ENCODE measurements at regions not wholly inside any gene's neighbourhood (a gene's known extent, or its start where the extent isn't known, plus 50 kb on each side); places are given as distances from the start of the nearest gene placed in this dataset.

GRCh38 chr6:15061180-15061641 is 184.7 kb upstream of the JARID2 start:
- Mint-ChIP-seq H3K27me3 (ENCODE audit: low read depth, unreplicated experiment) (no peaks in the 10 kb centered on the region), H3K4me1 (ENCODE audit: low read depth, unreplicated experiment) (peaks cover 13% of the 10 kb centered on the region), H3K9me3 (ENCODE audit: unreplicated experiment) (no peaks in the 10 kb centered on the region), H3K4me3 (ENCODE audit: unreplicated experiment) (no peak overlapping the region), H3K27ac (ENCODE audit: unreplicated experiment) (no peak overlapping the region), H3K36me3 (ENCODE audit: low read depth, unreplicated experiment) (no peaks in the 10 kb centered on the region)
- Histone ChIP-seq H3K4me1 (ENCODE audit: insufficient read depth, low read length) (peaks cover 20% of the 10 kb centered on the region), H3K36me3 (ENCODE audit: insufficient read depth, low read length) (no peaks in the 10 kb centered on the region), H3K27me3 (ENCODE audit: insufficient read depth, low read length) (no peaks in the 10 kb centered on the region), H3K9me3 (ENCODE audit: insufficient read depth, low read depth, low read length) (no peaks in the 10 kb centered on the region), H3K4me3 (ENCODE audit: insufficient read depth, low read depth, low read length) (no peak overlapping the region), H3K4me2 (ENCODE audit: low read length) (no peak overlapping the region), H4K20me1 (ENCODE audit: insufficient read depth, low read length) (no peaks in the 10 kb centered on the region), H2AFZ (ENCODE audit: low read depth, low read length) (no peak overlapping the region), H3K9ac (ENCODE audit: low read length) (no peak overlapping the region), H3K27ac (ENCODE audit: low read depth, low read length) (no peak overlapping the region), H3K79me2 (ENCODE audit: insufficient read depth, low read length) (no peaks in the 10 kb centered on the region)
- TF ChIP-seq CTCF (IDR thresholded peaks at IDR 0.05; ENCODE audit: insufficient read depth, low read depth, low read length) (no peak), EZH2 (IDR thresholded peaks at IDR 0.05; ENCODE audit: insufficient read depth, low read length) (no peak)
- FAIRE-seq (no peak), DNase-seq (ENCODE audit: low read depth) (no peak)

GRCh38 chr6:15061908-15062515 is 183.9 kb upstream of the JARID2 start:
- DNase-seq (ENCODE audit: low read depth) (no peak), FAIRE-seq (no peak)
- H3K27me3 ChIP-seq (ENCODE audit: insufficient read depth, low read length) = no peaks in the 10 kb centered on the region
- H3K4me1 Mint-ChIP-seq (ENCODE audit: low read depth, unreplicated experiment) = peaks cover 20% of the 10 kb centered on the region
- H3K27ac ChIP-seq (ENCODE audit: low read depth, low read length) = peak overlapping the region; percentile 74
- H3K9ac ChIP-seq (ENCODE audit: low read length) = peak overlapping the region; percentile 45
- peaks cover 28% of the 10 kb centered on the region for H3K4me1 ChIP-seq (ENCODE audit: insufficient read depth, low read length)
- H3K9me3 Mint-ChIP-seq (ENCODE audit: unreplicated experiment) = no peaks in the 10 kb centered on the region
- H3K36me3 ChIP-seq (ENCODE audit: insufficient read depth, low read length) = no peaks in the 10 kb centered on the region
- no peaks in the 10 kb centered on the region for H3K36me3 Mint-ChIP-seq (ENCODE audit: low read depth, unreplicated experiment)
- no peaks in the 10 kb centered on the region for H3K27me3 Mint-ChIP-seq (ENCODE audit: low read depth, unreplicated experiment)
- H3K79me2 ChIP-seq (ENCODE audit: insufficient read depth, low read length) = no peaks in the 10 kb centered on the region
- no peak for TF ChIP-seq CTCF (IDR thresholded peaks at IDR 0.05; ENCODE audit: insufficient read depth, low read depth, low read length)
- no peak for TF ChIP-seq EZH2 (IDR thresholded peaks at IDR 0.05; ENCODE audit: insufficient read depth, low read length)
- no peaks in the 10 kb centered on the region for H4K20me1 ChIP-seq (ENCODE audit: insufficient read depth, low read length)
- H3K9me3 ChIP-seq (ENCODE audit: insufficient read depth, low read depth, low read length) = no peaks in the 10 kb centered on the region
- no peak overlapping the region for H2AFZ ChIP-seq (ENCODE audit: low read depth, low read length)
- H3K4me3 Mint-ChIP-seq (ENCODE audit: unreplicated experiment) = no peak overlapping the region
- no peak overlapping the region for H3K4me2 ChIP-seq (ENCODE audit: low read length)
- peak overlapping the region; percentile 43 for H3K27ac Mint-ChIP-seq (ENCODE audit: unreplicated experiment)
- H3K4me3 ChIP-seq (ENCODE audit: insufficient read depth, low read depth, low read length) = no peak overlapping the region

- FAIRE-seq = peak; percentile 63
- Mint-ChIP-seq H3K27me3 (ENCODE audit: low read depth, unreplicated experiment) (no peaks in the 10 kb centered on the region), H3K4me3 (ENCODE audit: unreplicated experiment) (no peak overlapping the region), H3K36me3 (ENCODE audit: low read depth, unreplicated experiment) (no peaks in the 10 kb centered on the region), H3K9me3 (ENCODE audit: unreplicated experiment) (no peaks in the 10 kb centered on the region), H3K27ac (ENCODE audit: unreplicated experiment) (peak overlapping the region; percentile 43), H3K4me1 (ENCODE audit: low read depth, unreplicated experiment) (peaks cover 22% of the 10 kb centered on the region)
- no peaks in the 10 kb centered on the region for H3K79me2 ChIP-seq (ENCODE audit: insufficient read depth, low read length)
- H3K27ac ChIP-seq (ENCODE audit: low read depth, low read length) = peak overlapping the region; percentile 83
- no peak overlapping the region for H2AFZ ChIP-seq (ENCODE audit: low read depth, low read length)
- no peaks in the 10 kb centered on the region for H3K27me3 ChIP-seq (ENCODE audit: insufficient read depth, low read length)
- TF ChIP-seq EZH2 (IDR thresholded peaks at IDR 0.05; ENCODE audit: insufficient read depth, low read length) (no peak), CTCF (IDR thresholded peaks at IDR 0.05; ENCODE audit: insufficient read depth, low read depth, low read length) (no peak)
- peak; percentile 99 for DNase-seq (ENCODE audit: low read depth)
- peak overlapping the region; percentile 57 for H3K9ac ChIP-seq (ENCODE audit: low read length)
- H3K4me2 ChIP-seq (ENCODE audit: low read length) = no peak overlapping the region
- no peaks in the 10 kb centered on the region for H3K9me3 ChIP-seq (ENCODE audit: insufficient read depth, low read depth, low read length)
- H4K20me1 ChIP-seq (ENCODE audit: insufficient read depth, low read length) = no peaks in the 10 kb centered on the region
- H3K4me3 ChIP-seq (ENCODE audit: insufficient read depth, low read depth, low read length) = no peak overlapping the region
- H3K36me3 ChIP-seq (ENCODE audit: insufficient read depth, low read length) = no peaks in the 10 kb centered on the region
- H3K4me1 ChIP-seq (ENCODE audit: insufficient read depth, low read length) = peaks cover 31% of the 10 kb centered on the region
Observed at GRCh38 chr6:15062516-15063252, 183.2 kb upstream of the JARID2 start.
